ENCODE measurements at regions not wholly inside any gene's neighbourhood (a gene's known extent, or its start where the extent isn't known, plus 50 kb on each side); places are given as distances from the start of the nearest gene placed in this dataset.

GRCh38 chr1:5774019-5774418 lies 218.2 kb downstream of the NPHP4 start:
- no peak for TF ChIP-seq ZNF462 (CRISPR knock-in tag; IDR thresholded peaks at IDR 0.05)
- TF ChIP-seq ZNF114 (CRISPR knock-in tag; IDR thresholded peaks at IDR 0.05) = no peak
- TF ChIP-seq ETS1 (IDR thresholded peaks at IDR 0.05) = no peak
- no peak for TF ChIP-seq STAT1 (IDR thresholded peaks at IDR 0.05; ENCODE audit: unreplicated experiment)
- no peak for TF ChIP-seq EZH2 (IDR thresholded peaks at IDR 0.05; ENCODE audit: low read depth, unreplicated experiment)
- no peak for TF ChIP-seq EZH2phosphoT487 (IDR thresholded peaks at IDR 0.05; ENCODE audit: unreplicated experiment)
- Histone ChIP-seq H3F3A (replicated peaks; ENCODE audit: low read depth) (no peaks in the 10 kb centered on the region), H4K20me1 (replicated peaks; ENCODE audit: insufficient read depth) (no peaks in the 10 kb centered on the region), H3K4me3 (no peak overlapping the region), H3K36me3 (ENCODE audit: insufficient read depth) (no peaks in the 10 kb centered on the region), H3K27me3 (ENCODE audit: insufficient read depth) (no peaks in the 10 kb centered on the region), H3K4me1 (ENCODE audit: insufficient read depth) (no peaks in the 10 kb centered on the region), H3K79me2 (replicated peaks; ENCODE audit: insufficient read depth) (no peaks in the 10 kb centered on the region), H3K9me2 (ENCODE audit: insufficient read depth) (no peaks in the 10 kb centered on the region), H2AFZ (no peak overlapping the region), H3K4me2 (no peak overlapping the region), H3K27ac (ENCODE audit: low read depth) (no peak overlapping the region)
- Mint-ChIP-seq H3K27ac (no peak overlapping the region), H3K4me3 (no peak overlapping the region), H3K4me1 (peaks cover 20% of the 10 kb centered on the region), H3K9me3 (peaks cover 4% of the 10 kb centered on the region; the same call in 1 of the 3 replicates), H3K27me3 (ENCODE audit: insufficient read depth, low read depth, poor library complexity) (peaks cover 4% of the 10 kb centered on the region), H3K36me3 (ENCODE audit: low read depth) (no peaks in the 10 kb centered on the region; the same call in 2 of the 3 replicates)
- ATAC-seq (no peak), DNase-seq (ENCODE audit: low spot score) (no peak)
